ENCODE measurements at regions not wholly inside any gene's neighbourhood (a gene's known extent, or its start where the extent isn't known, plus 50 kb on each side); places are given as distances from the start of the nearest gene placed in this dataset.

DNA sequence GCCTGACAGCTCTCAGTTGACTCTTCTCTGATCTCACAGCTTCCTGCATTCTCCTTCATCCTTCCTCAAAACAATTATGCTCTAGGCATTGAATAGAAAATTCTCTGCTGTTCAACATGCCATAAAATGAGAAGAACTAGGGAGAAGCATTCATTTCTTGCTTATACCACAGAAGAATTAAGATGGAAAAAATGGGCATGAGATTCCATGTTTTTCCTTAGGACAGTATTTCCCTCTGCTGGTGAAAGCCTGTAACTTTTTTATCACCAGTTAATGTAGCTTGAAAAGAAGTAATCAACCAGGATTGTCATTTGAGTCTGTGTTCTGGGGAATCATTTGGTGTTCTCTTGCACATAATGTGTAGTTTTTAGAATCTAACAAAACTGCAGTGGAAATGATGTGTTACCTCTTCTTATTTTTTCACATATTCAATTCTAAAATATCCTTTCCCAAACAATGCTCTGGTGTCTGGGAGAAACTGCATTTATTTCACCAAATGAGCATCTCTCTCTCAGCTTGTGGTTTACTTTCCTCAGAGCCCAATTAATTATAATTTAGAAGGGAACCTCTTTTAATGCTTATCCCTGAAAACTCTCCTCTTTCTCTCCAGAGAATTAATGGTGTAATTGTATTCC lies 92.8 kb upstream of the DCBLD2 start:
- no peak overlapping the region for H3K27ac Mint-ChIP-seq (ENCODE audit: unreplicated experiment)
- no peaks in the 10 kb centered on the region for H3K4me1 Mint-ChIP-seq (ENCODE audit: unreplicated experiment)
- TF ChIP-seq, protein P1, sequence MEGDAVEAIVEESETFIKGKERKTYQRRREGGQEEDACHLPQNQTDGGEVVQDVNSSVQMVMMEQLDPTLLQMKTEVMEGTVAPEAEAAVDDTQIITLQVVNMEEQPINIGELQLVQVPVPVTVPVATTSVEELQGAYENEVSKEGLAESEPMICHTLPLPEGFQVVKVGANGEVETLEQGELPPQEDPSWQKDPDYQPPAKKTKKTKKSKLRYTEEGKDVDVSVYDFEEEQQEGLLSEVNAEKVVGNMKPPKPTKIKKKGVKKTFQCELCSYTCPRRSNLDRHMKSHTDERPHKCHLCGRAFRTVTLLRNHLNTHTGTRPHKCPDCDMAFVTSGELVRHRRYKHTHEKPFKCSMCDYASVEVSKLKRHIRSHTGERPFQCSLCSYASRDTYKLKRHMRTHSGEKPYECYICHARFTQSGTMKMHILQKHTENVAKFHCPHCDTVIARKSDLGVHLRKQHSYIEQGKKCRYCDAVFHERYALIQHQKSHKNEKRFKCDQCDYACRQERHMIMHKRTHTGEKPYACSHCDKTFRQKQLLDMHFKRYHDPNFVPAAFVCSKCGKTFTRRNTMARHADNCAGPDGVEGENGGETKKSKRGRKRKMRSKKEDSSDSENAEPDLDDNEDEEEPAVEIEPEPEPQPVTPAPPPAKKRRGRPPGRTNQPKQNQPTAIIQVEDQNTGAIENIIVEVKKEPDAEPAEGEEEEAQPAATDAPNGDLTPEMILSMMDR (IDR thresholded peaks at IDR 0.05; ENCODE audit: unreplicated experiment), result peak; percentile 86
- H3K4me3 Mint-ChIP-seq (ENCODE audit: unreplicated experiment), result no peak overlapping the region
- DNase-seq (ENCODE audit: low spot score), result no peak
- H3K9me3 Mint-ChIP-seq (ENCODE audit: unreplicated experiment), result no peaks in the 10 kb centered on the region
- H3K36me3 Mint-ChIP-seq (ENCODE audit: low read depth, unreplicated experiment), result no peaks in the 10 kb centered on the region
- peaks cover 2% of the 10 kb centered on the region for H3K27me3 Mint-ChIP-seq (ENCODE audit: unreplicated experiment)

DNA sequence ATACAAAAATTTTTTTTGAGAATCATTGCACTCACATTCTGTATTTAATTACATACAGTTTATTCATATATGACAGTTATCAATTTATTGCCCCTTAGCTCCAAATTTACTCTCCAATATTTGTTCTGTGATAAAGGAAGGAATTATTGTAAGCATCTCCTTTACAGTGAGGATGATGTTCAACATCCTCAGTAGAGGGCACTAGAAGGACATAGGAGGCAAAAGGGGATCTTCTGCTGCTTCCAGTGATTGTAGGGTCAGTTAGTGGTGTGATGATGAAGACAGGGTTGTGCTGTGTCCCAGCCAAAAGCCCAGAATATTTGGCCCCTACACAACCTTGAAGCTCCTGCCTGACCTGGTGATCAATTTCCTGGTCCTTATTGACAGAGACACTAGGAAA lies 89.9 kb upstream of the DCBLD2 start:
- Mint-ChIP-seq H3K4me3 (ENCODE audit: unreplicated experiment) (no peak overlapping the region), H3K4me1 (ENCODE audit: unreplicated experiment) (no peaks in the 10 kb centered on the region), H3K36me3 (ENCODE audit: low read depth, unreplicated experiment) (no peaks in the 10 kb centered on the region), H3K27me3 (ENCODE audit: unreplicated experiment) (peaks cover 1% of the 10 kb centered on the region), H3K27ac (ENCODE audit: unreplicated experiment) (no peak overlapping the region), H3K9me3 (ENCODE audit: unreplicated experiment) (no peaks in the 10 kb centered on the region)
- TF ChIP-seq, protein P1 (IDR thresholded peaks at IDR 0.05; ENCODE audit: unreplicated experiment), result no peak
- DNase-seq (ENCODE audit: low spot score), result no peak

DNA sequence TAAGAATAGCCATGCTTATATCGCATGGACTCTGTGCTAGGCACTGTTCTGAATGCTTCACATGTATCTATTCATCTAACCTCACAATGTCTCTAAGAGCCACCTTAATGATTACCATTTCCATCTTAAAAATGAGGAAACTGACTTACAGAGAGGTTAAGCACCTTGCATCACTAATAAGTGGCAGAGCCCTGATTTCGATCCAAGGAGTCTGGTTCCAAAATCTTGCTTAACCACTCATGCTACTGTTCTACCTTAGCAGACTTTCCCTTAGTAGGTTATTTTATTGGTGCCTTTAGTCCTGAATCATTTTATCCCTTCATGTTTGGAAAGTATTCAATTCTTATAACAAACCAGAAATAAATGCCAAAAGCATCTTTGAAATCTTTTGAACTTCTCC lies 89.2 kb upstream of the DCBLD2 start:
- no peak for DNase-seq (ENCODE audit: low spot score)
- peaks cover 4% of the 10 kb centered on the region for H3K4me1 Mint-ChIP-seq (ENCODE audit: unreplicated experiment)
- no peaks in the 10 kb centered on the region for H3K9me3 Mint-ChIP-seq (ENCODE audit: unreplicated experiment)
- H3K27me3 Mint-ChIP-seq (ENCODE audit: unreplicated experiment), result peaks cover 1% of the 10 kb centered on the region
- no peak overlapping the region for H3K27ac Mint-ChIP-seq (ENCODE audit: unreplicated experiment)
- H3K4me3 Mint-ChIP-seq (ENCODE audit: unreplicated experiment), result no peak overlapping the region
- TF ChIP-seq, protein P1 (IDR thresholded peaks at IDR 0.05; ENCODE audit: unreplicated experiment), result no peak
- H3K36me3 Mint-ChIP-seq (ENCODE audit: low read depth, unreplicated experiment), result no peaks in the 10 kb centered on the region

DNA sequence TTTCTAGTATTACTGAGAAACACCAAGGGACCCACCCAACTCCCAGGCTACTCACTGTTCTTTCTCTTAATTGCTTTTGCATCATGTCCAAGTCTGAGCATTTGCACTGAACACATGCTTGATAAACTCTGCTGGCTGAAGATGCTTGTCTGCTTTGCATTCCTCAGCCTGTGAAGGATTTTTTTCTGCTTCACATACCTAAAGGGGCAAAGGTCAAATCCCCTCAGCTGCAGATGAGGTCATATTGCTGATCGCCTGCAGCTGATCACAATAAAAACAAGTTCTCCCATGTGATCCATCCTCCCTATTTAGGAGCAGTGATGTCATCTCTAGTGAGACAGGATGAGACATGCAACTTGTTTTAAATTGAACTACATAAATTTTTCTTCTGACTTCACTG lies 84.6 kb upstream of the DCBLD2 start:
- no peak overlapping the region for H3K4me3 Mint-ChIP-seq (ENCODE audit: unreplicated experiment)
- peaks cover 3% of the 10 kb centered on the region for H3K27me3 Mint-ChIP-seq (ENCODE audit: unreplicated experiment)
- no peaks in the 10 kb centered on the region for H3K36me3 Mint-ChIP-seq (ENCODE audit: low read depth, unreplicated experiment)
- TF ChIP-seq, protein P1 (IDR thresholded peaks at IDR 0.05; ENCODE audit: unreplicated experiment), result no peak
- peak; percentile 18 for DNase-seq (ENCODE audit: low spot score)
- H3K27ac Mint-ChIP-seq (ENCODE audit: unreplicated experiment), result peak overlapping the region; percentile 53
- H3K9me3 Mint-ChIP-seq (ENCODE audit: unreplicated experiment), result no peaks in the 10 kb centered on the region
- H3K4me1 Mint-ChIP-seq (ENCODE audit: unreplicated experiment), result peaks cover 17% of the 10 kb centered on the region

DNA sequence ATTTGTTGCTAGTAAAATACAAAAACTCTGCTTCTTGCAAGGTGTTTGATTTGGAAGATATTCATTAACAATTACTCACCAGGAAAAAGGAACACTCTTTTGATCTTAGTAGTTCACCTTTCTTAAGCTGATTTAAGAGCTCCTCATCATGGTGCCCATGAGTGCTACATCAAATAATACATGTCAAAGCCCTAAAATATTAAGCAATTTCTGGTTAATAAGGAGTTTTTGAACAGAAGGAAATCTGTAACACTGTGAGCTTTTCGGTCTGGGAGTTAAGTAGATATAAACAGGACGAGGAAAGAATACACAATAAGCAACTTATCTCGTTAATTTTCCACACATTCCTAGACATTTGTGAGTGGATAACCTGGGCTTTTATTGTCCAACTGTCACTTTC lies 83.9 kb upstream of the DCBLD2 start:
- H3K4me3 Mint-ChIP-seq (ENCODE audit: unreplicated experiment), result no peak overlapping the region
- TF ChIP-seq, protein P1 (IDR thresholded peaks at IDR 0.05; ENCODE audit: unreplicated experiment), result no peak
- no peaks in the 10 kb centered on the region for H3K36me3 Mint-ChIP-seq (ENCODE audit: low read depth, unreplicated experiment)
- H3K27ac Mint-ChIP-seq (ENCODE audit: unreplicated experiment), result no peak overlapping the region
- H3K27me3 Mint-ChIP-seq (ENCODE audit: unreplicated experiment), result peaks cover 3% of the 10 kb centered on the region
- no peak for DNase-seq (ENCODE audit: low spot score)
- peaks cover 20% of the 10 kb centered on the region for H3K4me1 Mint-ChIP-seq (ENCODE audit: unreplicated experiment)
- H3K9me3 Mint-ChIP-seq (ENCODE audit: unreplicated experiment), result no peaks in the 10 kb centered on the region

Data from endothelial cell (in vitro differentiated cells).